Gastrocnemius medialis (tissue), 4 donors: ENCODE measurements at regions not wholly inside any gene's neighbourhood (a gene's known extent, or its start where the extent isn't known, plus 50 kb on each side); places are given as distances from the start of the nearest gene placed in this dataset.

Source experiments
- CTCF ChIP-seq, 5 experiments: fragments of 450-650 bp in 3 of 5; fragments of 200-600 bp in 2 of 5; sonication (generic) in 2 of 5; IDR thresholded peaks in 4 of 5; conservative IDR thresholded peaks in 1 of 5; 1 replicate in 4 of 5; 2 replicates in 1 of 5; pipeline ENCODE4 v1.5.1; 2016 to 2019; ENCODE audit warnings: antibody characterized with exemption in 5 of 5, mild to moderate bottlenecking in 3 of 5, moderate library complexity in 3 of 5
- POLR2A ChIP-seq, 2 donors: fragments of 450-650 bp; IDR thresholded peaks; one replicate each; pipeline ENCODE4 v1.6.1; 2017; ENCODE audit warnings: antibody characterized with exemption in 2 of 2, mild to moderate bottlenecking in 2 of 2, moderate library complexity in 2 of 2

- TF ChIP-seq CTCF (IDR thresholded peaks at IDR 0.05 in 4 of 5, conservative IDR thresholded peaks at IDR 0.05 in 1 of 5) = no peak
- no peak for TF ChIP-seq POLR2A (IDR thresholded peaks at IDR 0.05)
Observed at GRCh38 chr20:60732322-60732721, 519.7 kb upstream of the CDH4 start.
